Mammary epithelial cell (primary cell): ENCODE measurements at regions not wholly inside any gene's neighbourhood (a gene's known extent, or its start where the extent isn't known, plus 50 kb on each side); places are given as distances from the start of the nearest gene placed in this dataset.

ENCODE experiments used
- CTCF ChIP-seq, 2 donors: IDR thresholded peaks in 1 of 2; conservative IDR thresholded peaks in 1 of 2; 2 replicates each; pipeline ENCODE4 v1.5.1; 2011 to 2012; ENCODE audit warnings: inconsistent platforms in 2 of 2, low read length in 2 of 2, mild to moderate bottlenecking in 2 of 2, control low read depth in 1 of 2, low read depth in 1 of 2; ENCODE audit not compliant: insufficient read depth in 1 of 2; ENCODE audit errors: extremely low read depth in 1 of 2
- EZH2 ChIP-seq: IDR thresholded peaks from 2 replicates; pipeline ENCODE4 v1.6.1; 2012; ENCODE audit warnings: low read length, inconsistent platforms, borderline replicate concordance

DNA sequence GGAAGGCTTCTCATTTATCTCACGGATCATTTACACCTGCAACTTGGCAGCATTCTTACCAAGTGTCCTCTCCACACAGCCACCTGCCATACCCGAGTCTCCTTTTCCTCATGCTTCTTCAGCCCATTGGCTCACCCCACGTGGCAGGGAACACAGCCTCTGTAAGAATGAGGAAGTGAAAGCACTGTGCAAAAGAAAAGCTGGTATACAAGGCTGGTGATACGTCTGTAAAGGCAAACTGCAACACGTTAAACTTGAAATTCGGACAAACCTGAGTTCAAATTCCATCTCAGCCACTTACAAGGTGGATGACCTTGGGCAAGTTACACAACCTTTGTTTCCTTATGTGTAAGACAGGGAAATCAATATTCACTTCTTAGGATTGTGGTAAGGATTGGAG is 164.0 kb upstream of the RASGEF1B start:
- TF ChIP-seq CTCF (conservative IDR thresholded peaks at IDR 0.05 in 1 of 2, IDR thresholded peaks at IDR 0.05 in 1 of 2; ENCODE audit: extremely low read depth in 1 of 2, insufficient read depth in 1 of 2, low read depth in 1 of 2, low read length in 2 of 2) (no peak), EZH2 (no peak)
